ENCODE measurements at regions not wholly inside any gene's neighbourhood (a gene's known extent, or its start where the extent isn't known, plus 50 kb on each side); places are given as distances from the start of the nearest gene placed in this dataset.
"Not testable (repeated sequence)": the region's sequence is repeated elsewhere in the genome, so short reads cannot be mapped to it uniquely, and the experiment has no call there.

GRCh38 chr11:25247336-25247735 lies 750.5 kb downstream of the LUZP2 start:
- Histone ChIP-seq H2AFZ (ENCODE audit: control insufficient read depth, low read length) (no peak overlapping the region), H4K20me1 (ENCODE audit: control insufficient read depth, extremely low read depth, insufficient read depth, low read length) (no peaks in the 10 kb centered on the region), H3K9me3 (ENCODE audit: control insufficient read depth, low read depth, low read length) (no peaks in the 10 kb centered on the region), H3K27me3 (ENCODE audit: control insufficient read depth, extremely low read depth, insufficient read depth, low read length) (no peaks in the 10 kb centered on the region), H3K4me3 (ENCODE audit: control insufficient read depth in 2 of 3, extremely low read depth in 1 of 3, insufficient read depth in 2 of 3, low read depth in 1 of 3, low read length in 3 of 3) (no peak overlapping the region), H3K4me1 (ENCODE audit: control insufficient read depth, extremely low read depth, insufficient read depth, low read length) (peaks cover 7% of the 10 kb centered on the region), H3K27ac (ENCODE audit: control insufficient read depth, insufficient read depth, low read length) (no peak overlapping the region), H3K4me2 (ENCODE audit: control insufficient read depth, extremely low read depth, insufficient read depth, low read depth, low read length) (no peak overlapping the region), H3K9me1 (ENCODE audit: control insufficient read depth, extremely low read depth, insufficient read depth, low read length) (no peaks in the 10 kb centered on the region), H3K79me2 (ENCODE audit: control insufficient read depth, insufficient read depth, low read length) (no peaks in the 10 kb centered on the region), H3K36me3 (ENCODE audit: control insufficient read depth in 2 of 2, extremely low read depth in 1 of 2, insufficient read depth in 2 of 2, low read length in 2 of 2) (no peaks in the 10 kb centered on the region), H3K9ac (ENCODE audit: control insufficient read depth, extremely low read depth, insufficient read depth, low read length) (no peak overlapping the region)
- FAIRE-seq (no peak), DNase-seq (ENCODE audit: low read depth, low spot score) (no peak)
- dilution Hi-C loops (cut with MboI; ENCODE audit: extremely low pct_ligation_motif_present, low sequenced_read_pairs): no loop called here
- TF ChIP-seq EZH2 (IDR thresholded peaks at IDR 0.05; ENCODE audit: low read length): no peak
- no peak for TF ChIP-seq CTCF (optimal IDR thresholded peaks at IDR 0.05 in 1 of 3, IDR thresholded peaks at IDR 0.05 in 1 of 3, conservative IDR thresholded peaks at IDR 0.05 in 1 of 3; ENCODE audit: extremely low read depth in 1 of 3, insufficient read depth in 2 of 3, low read length in 3 of 3)

- H3K9ac ChIP-seq (ENCODE audit: control insufficient read depth, extremely low read depth, insufficient read depth, low read length): no peak overlapping the region
- no peak for FAIRE-seq
- dilution Hi-C loops (cut with MboI; ENCODE audit: extremely low pct_ligation_motif_present, low sequenced_read_pairs): no loop called here
These were observed 756.0 kb downstream of the LUZP2 start for GRCh38 chr11:25252854-25253253.

GRCh38 chr11:25263861-25264260 lies 767.0 kb downstream of the LUZP2 start:
- dilution Hi-C loops (cut with MboI; ENCODE audit: extremely low pct_ligation_motif_present, low sequenced_read_pairs); H2AFZ ChIP-seq (ENCODE audit: control insufficient read depth, low read length); FAIRE-seq; H3K9ac ChIP-seq (ENCODE audit: control insufficient read depth, extremely low read depth, insufficient read depth, low read length); H3K79me2 ChIP-seq (ENCODE audit: control insufficient read depth, insufficient read depth, low read length); H3K27ac ChIP-seq (ENCODE audit: control insufficient read depth, insufficient read depth, low read length); DNase-seq (ENCODE audit: low read depth, low spot score); H3K4me1 ChIP-seq (ENCODE audit: control insufficient read depth, extremely low read depth, insufficient read depth, low read length); H4K20me1 ChIP-seq (ENCODE audit: control insufficient read depth, extremely low read depth, insufficient read depth, low read length); H3K9me1 ChIP-seq (ENCODE audit: control insufficient read depth, extremely low read depth, insufficient read depth, low read length); H3K9me3 ChIP-seq (ENCODE audit: control insufficient read depth, low read depth, low read length); H3K27me3 ChIP-seq (ENCODE audit: control insufficient read depth, extremely low read depth, insufficient read depth, low read length); H3K4me2 ChIP-seq (ENCODE audit: control insufficient read depth, extremely low read depth, insufficient read depth, low read depth, low read length); H3K4me3 ChIP-seq (ENCODE audit: control insufficient read depth in 2 of 3, extremely low read depth in 1 of 3, insufficient read depth in 2 of 3, low read depth in 1 of 3, low read length in 3 of 3); H3K36me3 ChIP-seq (ENCODE audit: control insufficient read depth in 2 of 2, extremely low read depth in 1 of 2, insufficient read depth in 2 of 2, low read length in 2 of 2): not testable (repeated sequence)

More at GRCh38 chr11:25252854-25253253, 756.0 kb downstream of the LUZP2 start:
- Histone ChIP-seq H4K20me1 (ENCODE audit: control insufficient read depth, extremely low read depth, insufficient read depth, low read length) (no peaks in the 10 kb centered on the region), H3K4me3 (ENCODE audit: control insufficient read depth in 2 of 3, extremely low read depth in 1 of 3, insufficient read depth in 2 of 3, low read depth in 1 of 3, low read length in 3 of 3) (no peak overlapping the region), H2AFZ (ENCODE audit: control insufficient read depth, low read length) (no peak overlapping the region), H3K4me2 (ENCODE audit: control insufficient read depth, extremely low read depth, insufficient read depth, low read depth, low read length) (no peak overlapping the region), H3K4me1 (ENCODE audit: control insufficient read depth, extremely low read depth, insufficient read depth, low read length) (no peaks in the 10 kb centered on the region), H3K27ac (ENCODE audit: control insufficient read depth, insufficient read depth, low read length) (no peak overlapping the region), H3K27me3 (ENCODE audit: control insufficient read depth, extremely low read depth, insufficient read depth, low read length) (no peaks in the 10 kb centered on the region), H3K9me3 (ENCODE audit: control insufficient read depth, low read depth, low read length) (no peaks in the 10 kb centered on the region), H3K9me1 (ENCODE audit: control insufficient read depth, extremely low read depth, insufficient read depth, low read length) (no peaks in the 10 kb centered on the region), H3K79me2 (ENCODE audit: control insufficient read depth, insufficient read depth, low read length) (no peaks in the 10 kb centered on the region), H3K36me3 (ENCODE audit: control insufficient read depth in 2 of 2, extremely low read depth in 1 of 2, insufficient read depth in 2 of 2, low read length in 2 of 2) (no peaks in the 10 kb centered on the region)
- TF ChIP-seq CTCF (optimal IDR thresholded peaks at IDR 0.05 in 1 of 3, IDR thresholded peaks at IDR 0.05 in 1 of 3, conservative IDR thresholded peaks at IDR 0.05 in 1 of 3; ENCODE audit: extremely low read depth in 1 of 3, insufficient read depth in 2 of 3, low read length in 3 of 3) (no peak), EZH2 (IDR thresholded peaks at IDR 0.05; ENCODE audit: low read length) (no peak)
- DNase-seq (ENCODE audit: low read depth, low spot score): no peak

All from keratinocyte (primary cell).